Mesenteric fat pad (tissue), 1 donor: ENCODE measurements at regions not wholly inside any gene's neighbourhood (a gene's known extent, or its start where the extent isn't known, plus 50 kb on each side); places are given as distances from the start of the nearest gene placed in this dataset.
"Not testable (repeated sequence)": the region's sequence is repeated elsewhere in the genome, so short reads cannot be mapped to it uniquely, and the experiment has no call there.

Experiments used
- DNase-seq: peaks from one replicate; pipeline ENCODE4 v3.0.0-alpha.2; 2020; ENCODE audit warnings: low spot score
- donor health status: DM: yes; HTN: yes; CAD: no.

- no peak for DNase-seq
Observed at GRCh38 chr3:27559835-27560234, 75.7 kb upstream of the SLC4A7 start.

GRCh38 chr3:27559381-27559780, 75.2 kb upstream of the SLC4A7 start:
- no peak for DNase-seq

- no peak for DNase-seq
Observed at GRCh38 chr3:27557411-27557810, 73.2 kb upstream of the SLC4A7 start.

- no peak for DNase-seq
Observed at GRCh38 chr3:27556887-27557286, 72.7 kb upstream of the SLC4A7 start.

GRCh38 chr3:27554706-27555105, 70.5 kb upstream of the SLC4A7 start:
- no peak for DNase-seq

- DNase-seq, result no peak
Observed at GRCh38 chr3:27553886-27554540, 69.8 kb upstream of the SLC4A7 start.

- not testable (repeated sequence) for DNase-seq
Observed at GRCh38 chr3:27552708-27553107, 68.5 kb upstream of the SLC4A7 start.

GRCh38 chr3:27551413-27551812, 67.2 kb upstream of the SLC4A7 start:
- not testable (repeated sequence) for DNase-seq

GRCh38 chr3:27545061-27545460, 60.9 kb upstream of the SLC4A7 start:
- DNase-seq, result no peak

- DNase-seq, result no peak
Observed at GRCh38 chr3:27544372-27544865, 60.2 kb upstream of the SLC4A7 start.

- no peak for DNase-seq
Observed at GRCh38 chr3:27542476-27542875, 58.3 kb upstream of the SLC4A7 start.

GRCh38 chr3:27540231-27540630, 56.0 kb upstream of the SLC4A7 start:
- no peak for DNase-seq

GRCh38 chr3:27536491-27536890, 52.3 kb upstream of the SLC4A7 start:
- no peak for DNase-seq

GRCh38 chr3:27535809-27536392, 51.7 kb upstream of the SLC4A7 start:
- DNase-seq, result no peak

- no peak for DNase-seq
Observed at GRCh38 chr3:27533718-27534573, 49.8 kb upstream of the SLC4A7 start.
